ENCODE measurements at regions not wholly inside any gene's neighbourhood (a gene's known extent, or its start where the extent isn't known, plus 50 kb on each side); places are given as distances from the start of the nearest gene placed in this dataset.

- Histone ChIP-seq H3K27ac (no peak overlapping the region), H3K36me3 (ENCODE audit: control insufficient read depth, insufficient read depth, low read length) (no peaks in the 10 kb centered on the region), H3K79me2 (no peaks in the 10 kb centered on the region), H3K4me3 (ENCODE audit: low read depth, low read length) (no peak overlapping the region), H3K9ac (no peak overlapping the region), H3K4me1 (no peaks in the 10 kb centered on the region), H3K4me2 (ENCODE audit: low read length) (no peak overlapping the region), H3K9me3 (ENCODE audit: control insufficient read depth, low read length) (no peaks in the 10 kb centered on the region), H2AFZ (no peak overlapping the region), H3K27me3 (ENCODE audit: control insufficient read depth, insufficient read depth, low read length) (no peaks in the 10 kb centered on the region)
- no peak for TF ChIP-seq CTCF (IDR thresholded peaks at IDR 0.05)
Measured at GRCh38 chr20:50387996-50388332, 122.2 kb upstream of the PTPN1 start.

- no peak overlapping the region for H3K4me2 ChIP-seq (ENCODE audit: low read length)
- H3K9me3 ChIP-seq (ENCODE audit: control insufficient read depth, low read length) = no peaks in the 10 kb centered on the region
- no peak overlapping the region for H3K4me3 ChIP-seq (ENCODE audit: low read depth, low read length)
- H3K27me3 ChIP-seq (ENCODE audit: control insufficient read depth, insufficient read depth, low read length) = no peaks in the 10 kb centered on the region
- no peak overlapping the region for H2AFZ ChIP-seq
- H3K27ac ChIP-seq = no peak overlapping the region
- H3K79me2 ChIP-seq = no peaks in the 10 kb centered on the region
- H3K36me3 ChIP-seq (ENCODE audit: control insufficient read depth, insufficient read depth, low read length) = no peaks in the 10 kb centered on the region
- no peaks in the 10 kb centered on the region for H3K4me1 ChIP-seq
- no peak for TF ChIP-seq CTCF (IDR thresholded peaks at IDR 0.05)
- no peak overlapping the region for H3K9ac ChIP-seq
Measured at GRCh38 chr20:50388733-50389437, 121.3 kb upstream of the PTPN1 start.

- Histone ChIP-seq H3K9ac (no peak overlapping the region), H3K79me2 (no peaks in the 10 kb centered on the region), H2AFZ (no peak overlapping the region), H3K4me3 (ENCODE audit: low read depth, low read length) (no peak overlapping the region), H3K27me3 (ENCODE audit: control insufficient read depth, insufficient read depth, low read length) (no peaks in the 10 kb centered on the region), H3K9me3 (ENCODE audit: control insufficient read depth, low read length) (no peaks in the 10 kb centered on the region), H3K27ac (no peak overlapping the region), H3K4me2 (ENCODE audit: low read length) (no peak overlapping the region), H3K4me1 (no peaks in the 10 kb centered on the region), H3K36me3 (ENCODE audit: control insufficient read depth, insufficient read depth, low read length) (no peaks in the 10 kb centered on the region)
- no peak for TF ChIP-seq CTCF (IDR thresholded peaks at IDR 0.05)
Measured at GRCh38 chr20:50389438-50389807, 120.8 kb upstream of the PTPN1 start.

- Histone ChIP-seq H3K9ac (no peak overlapping the region), H3K79me2 (no peaks in the 10 kb centered on the region), H3K4me2 (ENCODE audit: low read length) (no peak overlapping the region), H3K27me3 (ENCODE audit: control insufficient read depth, insufficient read depth, low read length) (no peaks in the 10 kb centered on the region), H2AFZ (no peak overlapping the region), H3K27ac (no peak overlapping the region), H3K36me3 (ENCODE audit: control insufficient read depth, insufficient read depth, low read length) (no peaks in the 10 kb centered on the region), H3K4me3 (ENCODE audit: low read depth, low read length) (no peak overlapping the region), H3K9me3 (ENCODE audit: control insufficient read depth, low read length) (no peaks in the 10 kb centered on the region), H3K4me1 (no peaks in the 10 kb centered on the region)
- TF ChIP-seq CTCF (IDR thresholded peaks at IDR 0.05) = no peak
Measured at GRCh38 chr20:50389808-50390684, 120.1 kb upstream of the PTPN1 start.

Data from parathyroid adenoma (tissue), 2 donors.